Ishikawa (cell line): ENCODE measurements at regions not wholly inside any gene's neighbourhood (a gene's known extent, or its start where the extent isn't known, plus 50 kb on each side); places are given as distances from the start of the nearest gene placed in this dataset.

Experiments used
- CEBPB ChIP-seq: IDR thresholded peaks from 2 replicates; pipeline ENCODE4 v1.6.1; 2012
- CREB1 ChIP-seq: IDR thresholded peaks from 2 replicates; pipeline ENCODE4 v1.6.1; 2012; ENCODE audit warnings: low read depth
- EGR1 ChIP-seq: IDR thresholded peaks from 2 replicates; pipeline ENCODE4 v1.6.1; 2012
- EP300 ChIP-seq: IDR thresholded peaks from 2 replicates; pipeline ENCODE4 v1.6.1; 2012; ENCODE audit warnings: borderline replicate concordance
- FOXM1 ChIP-seq: IDR thresholded peaks from 2 replicates; pipeline ENCODE4 v1.6.1; 2012; ENCODE audit warnings: low read depth, borderline replicate concordance
- NFIC ChIP-seq: IDR thresholded peaks from 2 replicates; pipeline ENCODE4 v1.6.1; 2012
- RAD21 ChIP-seq: IDR thresholded peaks from 2 replicates; pipeline ENCODE4 v1.6.1; 2012; ENCODE audit warnings: low read depth
- TAF1 ChIP-seq: IDR thresholded peaks from 2 replicates; pipeline ENCODE4 v1.6.1; 2012; ENCODE audit warnings: low read depth, mild to moderate bottlenecking
- TCF12 ChIP-seq: IDR thresholded peaks from 2 replicates; pipeline ENCODE4 v1.6.1; 2012; ENCODE audit warnings: low read depth
- TEAD4 ChIP-seq: IDR thresholded peaks from 2 replicates; pipeline ENCODE4 v1.6.1; 2012
- YY1 ChIP-seq: IDR thresholded peaks from 2 replicates; pipeline ENCODE4 v1.6.1; 2012; ENCODE audit warnings: low read depth
- ZBTB7A ChIP-seq: IDR thresholded peaks from 2 replicates; pipeline ENCODE4 v1.6.1; 2012; ENCODE audit warnings: low read depth
- TF ChIP-seq, protein P1 (sequence below): IDR thresholded peaks from 2 replicates; pipeline ENCODE4 v1.6.1; 2012
- TF ChIP-seq, protein P2 (sequence below): IDR thresholded peaks from 2 replicates; pipeline ENCODE4 v1.6.1; 2012; ENCODE audit warnings: low read depth, mild to moderate bottlenecking
- TF ChIP-seq, protein P3 (sequence below): IDR thresholded peaks from 2 replicates; pipeline ENCODE4 v1.6.1; 2012

DNA sequence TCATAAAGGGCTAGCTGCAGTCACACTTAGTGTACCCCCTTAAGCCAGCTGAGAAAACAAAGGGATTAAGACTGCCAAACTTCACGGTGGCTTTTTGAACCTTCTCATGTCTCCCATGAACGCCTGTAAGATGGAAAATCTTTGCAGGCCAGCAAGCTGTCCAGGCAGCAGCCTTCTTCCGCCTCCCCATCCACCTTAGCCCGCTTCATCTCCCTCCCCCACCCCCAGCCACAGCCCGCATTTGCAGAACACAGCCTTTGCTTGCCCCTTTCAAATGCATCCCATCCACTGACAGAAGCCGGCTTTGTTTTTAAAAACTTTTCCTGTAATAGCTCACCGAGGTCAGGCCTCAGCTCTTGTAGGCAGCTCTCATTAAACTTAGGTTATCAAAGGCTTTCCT is 113.8 kb upstream of the FAM9B start:
- TF ChIP-seq YY1 = no peak
- TF ChIP-seq CEBPB = no peak
- no peak for TF ChIP-seq ZBTB7A
- TF ChIP-seq TAF1 = no peak
- TF ChIP-seq, protein P1, sequence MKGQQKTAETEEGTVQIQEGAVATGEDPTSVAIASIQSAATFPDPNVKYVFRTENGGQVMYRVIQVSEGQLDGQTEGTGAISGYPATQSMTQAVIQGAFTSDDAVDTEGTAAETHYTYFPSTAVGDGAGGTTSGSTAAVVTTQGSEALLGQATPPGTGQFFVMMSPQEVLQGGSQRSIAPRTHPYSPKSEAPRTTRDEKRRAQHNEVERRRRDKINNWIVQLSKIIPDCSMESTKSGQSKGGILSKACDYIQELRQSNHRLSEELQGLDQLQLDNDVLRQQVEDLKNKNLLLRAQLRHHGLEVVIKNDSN = no peak
- TF ChIP-seq NFIC = no peak
- TF ChIP-seq TCF12 = no peak
- no peak for TF ChIP-seq RAD21
- TF ChIP-seq, protein P2, sequence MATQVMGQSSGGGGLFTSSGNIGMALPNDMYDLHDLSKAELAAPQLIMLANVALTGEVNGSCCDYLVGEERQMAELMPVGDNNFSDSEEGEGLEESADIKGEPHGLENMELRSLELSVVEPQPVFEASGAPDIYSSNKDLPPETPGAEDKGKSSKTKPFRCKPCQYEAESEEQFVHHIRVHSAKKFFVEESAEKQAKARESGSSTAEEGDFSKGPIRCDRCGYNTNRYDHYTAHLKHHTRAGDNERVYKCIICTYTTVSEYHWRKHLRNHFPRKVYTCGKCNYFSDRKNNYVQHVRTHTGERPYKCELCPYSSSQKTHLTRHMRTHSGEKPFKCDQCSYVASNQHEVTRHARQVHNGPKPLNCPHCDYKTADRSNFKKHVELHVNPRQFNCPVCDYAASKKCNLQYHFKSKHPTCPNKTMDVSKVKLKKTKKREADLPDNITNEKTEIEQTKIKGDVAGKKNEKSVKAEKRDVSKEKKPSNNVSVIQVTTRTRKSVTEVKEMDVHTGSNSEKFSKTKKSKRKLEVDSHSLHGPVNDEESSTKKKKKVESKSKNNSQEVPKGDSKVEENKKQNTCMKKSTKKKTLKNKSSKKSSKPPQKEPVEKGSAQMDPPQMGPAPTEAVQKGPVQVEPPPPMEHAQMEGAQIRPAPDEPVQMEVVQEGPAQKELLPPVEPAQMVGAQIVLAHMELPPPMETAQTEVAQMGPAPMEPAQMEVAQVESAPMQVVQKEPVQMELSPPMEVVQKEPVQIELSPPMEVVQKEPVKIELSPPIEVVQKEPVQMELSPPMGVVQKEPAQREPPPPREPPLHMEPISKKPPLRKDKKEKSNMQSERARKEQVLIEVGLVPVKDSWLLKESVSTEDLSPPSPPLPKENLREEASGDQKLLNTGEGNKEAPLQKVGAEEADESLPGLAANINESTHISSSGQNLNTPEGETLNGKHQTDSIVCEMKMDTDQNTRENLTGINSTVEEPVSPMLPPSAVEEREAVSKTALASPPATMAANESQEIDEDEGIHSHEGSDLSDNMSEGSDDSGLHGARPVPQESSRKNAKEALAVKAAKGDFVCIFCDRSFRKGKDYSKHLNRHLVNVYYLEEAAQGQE = no peak
- TF ChIP-seq FOXM1 = no peak
- no peak for TF ChIP-seq TEAD4
- no peak for TF ChIP-seq CREB1

DNA sequence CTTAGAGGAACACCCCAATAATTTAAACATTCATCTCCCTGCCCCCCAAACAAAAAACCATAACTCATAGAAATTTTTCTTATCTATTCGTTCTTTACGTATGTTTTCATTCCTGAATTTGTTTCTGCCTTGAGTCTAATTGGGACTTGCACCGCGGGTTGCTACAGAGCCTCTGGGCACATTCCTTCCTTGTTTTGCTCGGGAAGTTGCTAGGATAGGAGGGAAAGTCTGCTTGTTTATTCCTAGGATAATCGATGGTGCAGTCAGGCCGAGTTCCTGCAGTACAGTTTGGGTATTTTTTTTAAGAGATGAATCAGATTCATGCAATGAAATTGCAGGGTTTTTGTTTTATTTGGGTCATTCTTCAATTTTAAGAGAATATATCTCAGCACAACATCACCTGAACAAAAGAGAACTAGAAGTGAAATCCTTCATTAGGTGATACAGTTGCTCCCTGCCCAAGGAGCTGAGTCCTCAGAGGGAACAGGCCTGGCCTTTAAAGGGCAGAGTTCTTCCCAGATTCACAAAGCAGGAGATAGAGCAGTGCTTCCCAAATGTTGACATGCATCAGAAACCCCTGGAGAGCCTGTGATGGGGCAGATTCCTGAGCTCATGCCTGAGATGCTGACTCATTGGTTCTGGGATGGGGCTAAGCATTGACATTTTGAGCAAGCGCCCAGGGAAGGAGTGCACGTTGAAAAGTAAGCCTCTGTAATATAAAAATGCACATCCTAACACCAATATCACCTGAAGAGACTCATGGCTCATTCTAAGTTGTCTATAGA is 114.9 kb upstream of the FAM9B start:
- no peak for TF ChIP-seq RAD21
- TF ChIP-seq YY1 = no peak
- no peak for TF ChIP-seq TAF1
- no peak for TF ChIP-seq NFIC
- TF ChIP-seq, protein P2 = no peak
- TF ChIP-seq EP300 = no peak

DNA sequence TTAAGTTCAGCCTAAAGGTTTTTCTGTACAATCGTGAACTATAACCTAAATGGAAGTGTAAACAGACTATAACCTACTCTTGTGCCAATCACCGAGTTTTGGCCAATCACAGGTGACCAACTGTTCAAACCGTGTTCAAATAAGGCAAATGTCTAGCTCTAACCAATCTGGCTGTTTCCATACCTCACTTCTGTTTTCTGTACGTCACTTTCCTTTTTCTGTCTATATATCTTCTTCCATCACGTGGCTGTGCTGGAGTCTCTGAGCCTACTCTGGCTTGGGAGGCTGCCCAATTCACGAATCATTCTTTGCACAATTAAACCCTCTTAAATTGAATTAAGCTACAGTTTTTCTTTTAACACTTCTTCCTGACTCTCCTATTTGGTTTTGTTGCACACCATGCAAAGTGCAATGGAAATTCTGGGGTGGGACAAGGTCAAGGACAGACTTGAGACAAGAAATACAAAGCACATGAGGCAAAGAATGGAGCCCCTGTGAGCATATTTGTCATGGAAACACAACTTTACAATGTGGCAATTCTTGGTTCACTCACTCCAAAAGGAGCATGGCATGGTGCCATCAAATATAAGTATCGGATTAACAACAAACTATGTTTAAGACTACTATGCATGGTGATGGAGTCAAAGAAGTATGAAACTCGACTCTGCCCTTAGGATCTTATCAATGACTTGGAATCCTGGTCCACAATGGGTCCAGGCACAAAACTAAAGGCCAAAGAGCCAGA is 115.7 kb upstream of the FAM9B start:
- TF ChIP-seq TAF1 (no peak), YY1 (no peak), ZBTB7A (no peak), TCF12 (no peak), CEBPB (no peak), RAD21 (no peak), EP300 (no peak), FOXM1 (no peak), CREB1 (no peak), TEAD4 (no peak), EGR1 (no peak), NFIC (no peak)
- TF ChIP-seq, protein P1 = no peak
- TF ChIP-seq, protein P3, sequence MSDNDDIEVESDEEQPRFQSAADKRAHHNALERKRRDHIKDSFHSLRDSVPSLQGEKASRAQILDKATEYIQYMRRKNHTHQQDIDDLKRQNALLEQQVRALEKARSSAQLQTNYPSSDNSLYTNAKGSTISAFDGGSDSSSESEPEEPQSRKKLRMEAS = no peak
- TF ChIP-seq, protein P2 = no peak

DNA sequence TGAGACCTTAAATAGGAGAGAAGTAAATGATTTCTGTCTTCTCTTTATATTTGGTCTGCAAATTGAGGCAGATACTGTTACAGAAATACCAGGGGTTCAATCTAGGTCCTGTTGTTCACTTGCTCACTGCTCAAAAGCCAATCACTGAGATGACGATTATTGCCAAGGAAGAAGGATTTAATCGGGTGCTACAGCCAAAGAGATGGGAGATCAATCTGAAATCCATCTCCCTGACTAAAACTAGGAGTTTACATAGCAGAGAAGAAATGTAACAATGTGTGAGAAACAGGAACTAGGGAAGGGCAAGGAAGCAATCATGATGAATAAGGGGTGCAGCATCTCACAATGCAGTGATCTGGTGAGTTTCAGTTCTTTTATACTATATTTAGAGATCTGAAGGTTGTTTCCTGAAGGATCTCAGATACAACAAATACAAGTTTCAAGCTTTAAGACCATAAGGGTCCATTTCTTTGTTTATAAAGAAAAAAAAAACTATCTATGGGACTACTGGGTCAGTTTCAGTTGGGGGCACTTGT is 117.9 kb upstream of the FAM9B start:
- TF ChIP-seq, protein P1 = no peak
- no peak for TF ChIP-seq CREB1
- TF ChIP-seq FOXM1 = no peak
- no peak for TF ChIP-seq TEAD4
- TF ChIP-seq TAF1 = no peak
- no peak for TF ChIP-seq TCF12
- TF ChIP-seq, protein P2 = no peak
- no peak for TF ChIP-seq NFIC
- TF ChIP-seq, protein P3 = no peak
- no peak for TF ChIP-seq RAD21
- no peak for TF ChIP-seq EGR1
- no peak for TF ChIP-seq CEBPB
- TF ChIP-seq YY1 = no peak
- no peak for TF ChIP-seq EP300
- no peak for TF ChIP-seq ZBTB7A
